HG03139 (cell line): ENCODE measurements at regions not wholly inside any gene's neighbourhood (a gene's known extent, or its start where the extent isn't known, plus 50 kb on each side); places are given as distances from the start of the nearest gene placed in this dataset.
"Not testable (repeated sequence)": the region's sequence is repeated elsewhere in the genome, so short reads cannot be mapped to it uniquely, and the experiment has no call there.

Experiments
- ATAC-seq: cut with Tn5 transposase; IDR thresholded peaks from one replicate; pipeline ENCODE4 v1.9.1; 2021; ENCODE audit not compliant: unreplicated experiment

- no peak for ATAC-seq
Observed at GRCh38 chr7:115297656-115298055, 375.8 kb downstream of the MDFIC start.

- no peak for ATAC-seq
Observed at GRCh38 chr7:115293628-115294240, 371.8 kb downstream of the MDFIC start.

GRCh38 chr7:115292381-115292780 is 370.5 kb downstream of the MDFIC start:
- ATAC-seq: no peak

- no peak for ATAC-seq
Observed at GRCh38 chr7:115289971-115290370, 368.1 kb downstream of the MDFIC start.

DNA sequence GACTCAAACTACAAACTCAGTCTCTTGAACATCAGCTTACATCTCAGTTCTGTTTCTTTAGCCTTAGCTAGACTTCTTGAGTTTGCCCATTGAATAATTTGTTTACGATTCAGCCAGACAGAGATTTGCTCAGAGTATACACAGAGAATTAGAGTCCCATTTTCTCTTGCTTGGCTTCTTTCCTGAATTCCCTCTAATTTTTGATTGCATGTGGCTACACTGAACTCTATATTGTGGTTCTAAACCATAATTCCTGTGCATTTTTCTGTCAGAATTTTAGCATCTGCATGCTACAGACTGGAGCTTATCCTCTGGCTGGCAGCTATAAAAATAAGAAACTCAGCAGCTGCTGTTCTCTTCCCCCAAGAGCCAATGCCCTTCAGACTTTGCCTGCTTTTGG is 354.9 kb downstream of the MDFIC start:
- ATAC-seq: no peak

- not testable (repeated sequence) for ATAC-seq
Observed at GRCh38 chr7:115273855-115274254, 352.0 kb downstream of the MDFIC start.

- ATAC-seq: no peak
Observed at GRCh38 chr7:115273139-115273772, 351.4 kb downstream of the MDFIC start.

DNA sequence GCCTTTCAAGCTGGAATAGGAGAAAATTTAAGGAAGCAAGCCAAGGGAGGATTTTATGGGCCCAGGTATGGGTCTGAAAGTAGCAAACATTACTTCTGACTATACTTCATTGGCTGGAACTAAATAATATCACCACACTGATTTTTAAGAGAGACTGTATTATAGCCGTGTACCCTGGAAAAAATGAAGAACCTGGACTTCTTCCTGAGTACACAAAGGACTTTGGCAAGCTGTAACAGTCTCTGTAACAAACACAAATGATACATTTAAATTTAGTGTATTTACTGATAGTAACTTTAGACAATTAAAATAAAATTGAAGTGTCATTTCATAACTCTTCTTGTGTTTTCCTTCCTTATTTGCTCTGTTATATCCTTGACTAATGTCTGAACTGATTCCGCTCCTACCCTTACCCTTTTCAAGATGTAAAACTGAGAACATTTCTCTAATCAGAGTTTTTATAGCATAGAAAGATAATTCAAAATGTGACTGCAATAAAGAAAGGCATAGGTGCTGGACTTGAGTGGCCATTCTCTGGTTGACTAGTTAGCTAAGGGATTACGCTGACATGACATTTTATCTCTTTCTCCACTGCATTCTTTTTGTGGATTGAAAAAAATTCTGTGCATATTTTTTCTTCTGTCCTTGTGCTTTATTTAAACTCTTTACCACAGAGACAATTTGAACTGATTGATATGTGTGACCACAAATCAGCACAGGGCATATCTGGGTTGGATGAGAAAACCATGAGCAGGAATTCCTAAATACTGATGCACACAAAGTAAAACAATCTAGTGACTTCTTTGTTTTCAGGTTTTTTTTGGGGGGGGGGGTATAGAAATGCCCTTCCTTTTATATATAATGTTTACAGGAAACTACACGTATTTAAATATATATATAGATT is 349.7 kb downstream of the MDFIC start:
- ATAC-seq: no peak

DNA sequence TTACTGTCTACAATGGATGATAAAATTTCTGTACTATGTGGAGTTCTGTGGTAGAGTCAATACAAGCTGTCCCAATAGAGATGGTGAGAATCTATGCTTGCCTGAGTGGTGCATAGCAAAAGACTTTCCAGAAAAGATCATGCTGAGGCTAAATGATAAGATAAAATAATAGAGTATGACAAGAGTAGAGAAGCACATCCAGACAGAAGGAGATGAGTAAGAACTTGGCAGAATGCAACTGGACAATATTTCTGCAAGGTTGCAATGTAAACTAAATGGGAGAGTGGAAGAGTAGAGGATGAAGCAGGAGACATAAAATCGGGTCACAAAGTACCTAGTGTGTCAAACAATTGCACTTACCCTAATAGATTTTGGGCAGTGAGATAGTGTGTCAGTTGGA is 347.6 kb downstream of the MDFIC start:
- no peak for ATAC-seq

DNA sequence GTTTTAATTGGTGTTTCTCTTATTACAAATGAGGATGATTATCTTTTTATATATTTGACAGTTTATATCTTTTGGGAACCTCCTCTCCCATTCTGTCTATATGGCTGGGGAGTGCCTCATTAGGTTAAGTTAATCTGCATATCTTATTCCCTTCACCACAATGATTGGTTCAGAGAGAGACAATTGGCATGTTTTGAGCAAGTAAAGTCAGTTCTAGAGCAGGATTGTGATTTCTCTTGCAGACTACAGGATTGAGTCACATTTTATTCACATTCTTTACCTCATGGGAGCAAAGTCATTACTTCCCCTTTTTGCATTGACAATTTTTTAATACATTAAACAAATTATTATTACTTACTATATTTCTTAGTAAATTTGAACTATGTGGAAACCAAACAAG is 345.6 kb downstream of the MDFIC start:
- no peak for ATAC-seq

GRCh38 chr7:115260381-115260780 is 338.5 kb downstream of the MDFIC start:
- ATAC-seq: no peak

GRCh38 chr7:115252461-115252860 is 330.6 kb downstream of the MDFIC start:
- ATAC-seq: no peak

- no peak for ATAC-seq
Observed at GRCh38 chr7:115249080-115249479, 327.2 kb downstream of the MDFIC start.

GRCh38 chr7:115241151-115241550 is 319.3 kb downstream of the MDFIC start:
- no peak for ATAC-seq

DNA sequence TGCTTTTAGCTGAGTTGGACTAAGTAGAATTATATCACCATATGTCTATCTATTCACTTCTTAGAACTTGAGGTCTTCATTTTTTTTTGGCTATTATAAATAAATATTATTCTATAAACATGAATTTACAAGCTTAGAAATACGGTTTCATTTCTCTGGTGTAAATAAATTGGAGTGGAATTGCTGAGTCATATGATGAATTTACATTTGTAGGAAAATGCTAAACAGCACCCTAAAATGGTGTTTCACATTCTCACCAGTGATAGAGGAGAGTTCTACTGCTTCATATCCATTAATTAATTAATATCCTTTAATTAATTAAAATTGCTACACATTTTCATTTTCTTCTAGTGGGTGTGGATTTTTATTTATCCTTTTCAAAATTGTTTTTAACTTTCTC is 318.3 kb downstream of the MDFIC start:
- ATAC-seq: no peak

GRCh38 chr7:115235075-115235474 is 313.2 kb downstream of the MDFIC start:
- ATAC-seq: no peak

DNA sequence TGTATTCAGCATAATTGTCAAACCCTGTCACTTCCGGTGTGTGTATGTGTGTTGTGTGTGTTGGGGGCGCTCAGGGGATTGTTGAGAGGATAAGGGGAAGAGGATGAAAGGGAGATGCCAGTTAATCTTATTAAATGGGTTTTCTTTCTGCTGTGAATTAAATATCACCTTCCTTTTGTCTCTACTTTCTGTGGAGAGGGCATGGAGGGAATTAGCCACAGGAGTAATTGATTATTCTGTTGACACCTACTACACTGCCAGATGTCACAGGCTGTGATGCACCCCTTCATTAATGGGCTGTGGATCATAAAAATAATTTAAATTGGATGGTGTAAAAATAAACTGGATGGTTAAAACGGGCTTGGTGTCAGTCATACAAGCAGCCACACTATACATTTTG is 311.9 kb downstream of the MDFIC start:
- ATAC-seq: no peak

GRCh38 chr7:115232041-115232440 is 310.1 kb downstream of the MDFIC start:
- no peak for ATAC-seq

DNA sequence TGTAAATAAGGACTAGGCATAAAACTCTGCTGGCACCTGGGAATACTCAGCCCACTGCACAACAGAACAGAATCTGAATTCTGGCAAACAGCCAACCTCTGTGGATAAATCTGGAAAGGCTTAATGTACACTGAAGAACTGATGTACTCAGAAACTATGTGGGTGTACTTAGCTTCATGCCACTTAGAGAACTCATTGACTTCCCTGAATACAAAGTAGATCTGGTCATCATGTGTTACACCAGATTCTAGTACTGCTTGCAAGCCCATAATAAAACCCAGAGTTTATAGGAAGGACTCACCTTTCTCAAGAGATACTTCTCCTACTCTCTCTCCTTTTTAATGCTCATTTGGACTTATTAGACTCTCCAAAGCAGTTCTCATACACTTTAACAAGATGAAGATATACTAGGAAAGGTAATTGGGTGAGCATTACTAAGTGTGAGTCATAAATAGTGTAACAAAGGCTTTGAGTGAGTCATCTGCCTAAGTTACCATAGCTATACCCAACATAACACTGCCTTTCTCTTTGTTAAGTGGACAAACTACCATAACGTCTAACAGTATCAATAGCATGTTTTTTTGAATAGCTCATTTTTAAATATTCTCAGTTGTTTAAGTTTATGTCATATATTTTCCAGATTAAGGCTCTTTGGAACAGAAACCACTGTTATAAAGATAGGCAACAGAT is 309.1 kb downstream of the MDFIC start:
- peak; percentile 59 for ATAC-seq

- ATAC-seq: no peak
Observed at GRCh38 chr7:115229401-115230105, 307.7 kb downstream of the MDFIC start.
